NCI-H146 treated with DMSO at 0.1 percent for 48 hours (cell line): ENCODE measurements at regions not wholly inside any gene's neighbourhood (a gene's known extent, or its start where the extent isn't known, plus 50 kb on each side); places are given as distances from the start of the nearest gene placed in this dataset.
"Not testable (repeated sequence)": the region's sequence is repeated elsewhere in the genome, so short reads cannot be mapped to it uniquely, and the experiment has no call there.

Experiments
- DNase-seq: peaks from one replicate; lab custom pipeline; 2025; ENCODE audit not compliant: unreplicated experiment; lab: John Stamatoyannopoulos, UW

GRCh38 chr17:30589431-30589830 lies 112.2 kb downstream of the GOSR1 start:
- DNase-seq, result no peak

GRCh38 chr17:30588798-30589247 lies 111.6 kb downstream of the GOSR1 start:
- no peak for DNase-seq

- no peak for DNase-seq
These were observed 109.8 kb downstream of the GOSR1 start for GRCh38 chr17:30586818-30587595.

- no peak for DNase-seq
These were observed 107.6 kb downstream of the GOSR1 start for GRCh38 chr17:30584810-30585209.

- DNase-seq, result no peak
These were observed 103.7 kb downstream of the GOSR1 start for GRCh38 chr17:30580916-30581315.

GRCh38 chr17:30579610-30580315 lies 102.6 kb downstream of the GOSR1 start:
- DNase-seq, result no peak

- DNase-seq, result not testable (repeated sequence)
These were observed 101.0 kb downstream of the GOSR1 start for GRCh38 chr17:30578015-30578717.
